ENCODE measurements at regions not wholly inside any gene's neighbourhood (a gene's known extent, or its start where the extent isn't known, plus 50 kb on each side); places are given as distances from the start of the nearest gene placed in this dataset.
"Not testable (repeated sequence)": the region's sequence is repeated elsewhere in the genome, so short reads cannot be mapped to it uniquely, and the experiment has no call there.

GRCh38 chr12:131316388-131316787 lies 362.7 kb downstream of the ADGRD1 start:
- no peaks in the 10 kb centered on the region for H3K27me3 ChIP-seq (ENCODE audit: control insufficient read depth, insufficient read depth, low read length)
- TF ChIP-seq, protein P1, sequence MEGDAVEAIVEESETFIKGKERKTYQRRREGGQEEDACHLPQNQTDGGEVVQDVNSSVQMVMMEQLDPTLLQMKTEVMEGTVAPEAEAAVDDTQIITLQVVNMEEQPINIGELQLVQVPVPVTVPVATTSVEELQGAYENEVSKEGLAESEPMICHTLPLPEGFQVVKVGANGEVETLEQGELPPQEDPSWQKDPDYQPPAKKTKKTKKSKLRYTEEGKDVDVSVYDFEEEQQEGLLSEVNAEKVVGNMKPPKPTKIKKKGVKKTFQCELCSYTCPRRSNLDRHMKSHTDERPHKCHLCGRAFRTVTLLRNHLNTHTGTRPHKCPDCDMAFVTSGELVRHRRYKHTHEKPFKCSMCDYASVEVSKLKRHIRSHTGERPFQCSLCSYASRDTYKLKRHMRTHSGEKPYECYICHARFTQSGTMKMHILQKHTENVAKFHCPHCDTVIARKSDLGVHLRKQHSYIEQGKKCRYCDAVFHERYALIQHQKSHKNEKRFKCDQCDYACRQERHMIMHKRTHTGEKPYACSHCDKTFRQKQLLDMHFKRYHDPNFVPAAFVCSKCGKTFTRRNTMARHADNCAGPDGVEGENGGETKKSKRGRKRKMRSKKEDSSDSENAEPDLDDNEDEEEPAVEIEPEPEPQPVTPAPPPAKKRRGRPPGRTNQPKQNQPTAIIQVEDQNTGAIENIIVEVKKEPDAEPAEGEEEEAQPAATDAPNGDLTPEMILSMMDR (IDR thresholded peaks at IDR 0.05; ENCODE audit: insufficient read depth, low read length, poor library complexity, severe bottlenecking), result no peak
- DNase-seq (ENCODE audit: low read depth), result no peak
- H3K36me3 ChIP-seq (ENCODE audit: control insufficient read depth, insufficient read depth, low read length), result no peaks in the 10 kb centered on the region
- H3K4me3 ChIP-seq (ENCODE audit: low read depth, low read length), result no peak overlapping the region

DNA sequence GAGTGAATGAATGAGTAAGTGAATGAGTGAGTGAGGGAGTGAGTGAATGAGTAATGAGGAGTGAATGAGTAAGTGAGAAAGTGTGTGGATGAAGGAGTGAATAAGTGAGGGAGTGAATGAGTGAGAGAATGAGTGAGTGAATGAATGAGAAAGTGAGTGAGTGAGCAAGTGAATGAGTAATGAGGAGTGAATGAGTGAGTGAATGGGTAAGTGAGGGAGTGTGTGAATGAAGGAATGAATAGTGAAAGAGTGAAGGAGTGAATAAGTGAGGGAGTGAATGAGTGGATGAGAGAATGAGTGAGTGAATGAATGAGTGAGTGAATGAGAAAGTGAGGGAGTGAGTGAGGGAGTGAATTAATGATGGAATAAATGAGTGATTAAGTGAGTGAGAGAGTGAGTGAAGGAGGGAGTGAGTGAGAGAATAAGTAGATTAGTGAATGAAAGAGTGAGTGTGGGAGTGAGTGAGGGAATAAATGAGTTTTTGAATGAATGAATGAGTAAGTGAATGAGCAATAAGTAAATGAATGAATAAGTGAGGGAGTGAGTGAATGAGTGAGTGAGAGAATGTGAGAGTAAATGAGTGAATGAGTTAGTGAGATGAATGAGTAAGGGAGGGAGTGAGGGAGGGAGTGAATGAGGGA lies 364.5 kb downstream of the ADGRD1 start:
- Histone ChIP-seq H3K4me3 (ENCODE audit: low read depth, low read length) (no peak overlapping the region), H3K27me3 (ENCODE audit: control insufficient read depth, insufficient read depth, low read length) (no peaks in the 10 kb centered on the region), H3K36me3 (ENCODE audit: control insufficient read depth, insufficient read depth, low read length) (no peaks in the 10 kb centered on the region)
- DNase-seq (ENCODE audit: low read depth), result no peak
- TF ChIP-seq, protein P1 (IDR thresholded peaks at IDR 0.05; ENCODE audit: insufficient read depth, low read length, poor library complexity, severe bottlenecking), result no peak

DNA sequence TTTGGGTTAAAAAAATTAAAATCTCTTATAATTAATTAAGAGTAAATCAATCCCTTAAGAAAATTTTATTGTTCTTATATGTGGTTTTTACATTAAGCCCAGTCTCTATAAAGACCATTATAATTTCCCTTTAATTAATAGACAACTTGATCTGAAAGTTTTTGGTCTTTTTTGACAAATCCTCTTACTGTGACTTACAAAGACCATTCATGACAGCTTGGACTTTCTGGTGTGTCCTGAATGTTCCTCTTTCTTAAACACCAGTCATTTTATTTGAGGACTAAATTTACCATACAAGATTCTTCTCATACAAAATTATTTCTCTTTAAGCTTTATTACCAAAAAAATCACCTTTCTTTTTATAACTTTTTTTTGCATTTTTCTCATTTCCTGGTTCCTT lies 368.3 kb downstream of the ADGRD1 start:
- DNase-seq (ENCODE audit: low read depth), result no peak
- no peak overlapping the region for H3K4me3 ChIP-seq (ENCODE audit: low read depth, low read length)
- H3K27me3 ChIP-seq (ENCODE audit: control insufficient read depth, insufficient read depth, low read length), result no peaks in the 10 kb centered on the region
- no peaks in the 10 kb centered on the region for H3K36me3 ChIP-seq (ENCODE audit: control insufficient read depth, insufficient read depth, low read length)
- TF ChIP-seq, protein P1 (IDR thresholded peaks at IDR 0.05; ENCODE audit: insufficient read depth, low read length, poor library complexity, severe bottlenecking), result no peak

DNA sequence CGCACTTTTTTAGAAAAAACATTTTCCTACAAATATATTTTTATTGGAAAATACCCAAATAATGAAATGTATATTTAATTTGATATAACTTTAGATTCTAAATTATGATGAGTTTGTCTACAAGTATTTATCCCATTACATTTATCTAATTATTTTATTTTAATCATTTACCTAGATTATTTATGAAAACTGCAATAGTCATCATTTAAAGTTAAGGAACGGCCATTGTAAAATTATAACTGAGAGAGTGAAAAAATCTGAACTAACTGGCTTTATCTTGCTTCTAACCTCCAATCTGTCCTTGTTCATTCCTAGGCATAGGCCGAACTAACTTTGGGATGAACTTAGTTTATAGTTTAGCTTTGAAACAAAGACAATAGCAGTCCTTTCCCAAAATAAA lies 368.8 kb downstream of the ADGRD1 start:
- not testable (repeated sequence) for H3K4me3 ChIP-seq (ENCODE audit: low read depth, low read length); H3K36me3 ChIP-seq (ENCODE audit: control insufficient read depth, insufficient read depth, low read length); H3K27me3 ChIP-seq (ENCODE audit: control insufficient read depth, insufficient read depth, low read length); DNase-seq (ENCODE audit: low read depth)

- Histone ChIP-seq H3K4me3 (ENCODE audit: low read depth, low read length) (no peak overlapping the region), H3K27me3 (ENCODE audit: control insufficient read depth, insufficient read depth, low read length) (no peaks in the 10 kb centered on the region), H3K36me3 (ENCODE audit: control insufficient read depth, insufficient read depth, low read length) (no peaks in the 10 kb centered on the region)
- DNase-seq (ENCODE audit: low read depth), result no peak
- TF ChIP-seq, protein P1 (IDR thresholded peaks at IDR 0.05; ENCODE audit: insufficient read depth, low read length, poor library complexity, severe bottlenecking), result no peak
Observed at GRCh38 chr12:131323879-131324278, 370.2 kb downstream of the ADGRD1 start.

DNA sequence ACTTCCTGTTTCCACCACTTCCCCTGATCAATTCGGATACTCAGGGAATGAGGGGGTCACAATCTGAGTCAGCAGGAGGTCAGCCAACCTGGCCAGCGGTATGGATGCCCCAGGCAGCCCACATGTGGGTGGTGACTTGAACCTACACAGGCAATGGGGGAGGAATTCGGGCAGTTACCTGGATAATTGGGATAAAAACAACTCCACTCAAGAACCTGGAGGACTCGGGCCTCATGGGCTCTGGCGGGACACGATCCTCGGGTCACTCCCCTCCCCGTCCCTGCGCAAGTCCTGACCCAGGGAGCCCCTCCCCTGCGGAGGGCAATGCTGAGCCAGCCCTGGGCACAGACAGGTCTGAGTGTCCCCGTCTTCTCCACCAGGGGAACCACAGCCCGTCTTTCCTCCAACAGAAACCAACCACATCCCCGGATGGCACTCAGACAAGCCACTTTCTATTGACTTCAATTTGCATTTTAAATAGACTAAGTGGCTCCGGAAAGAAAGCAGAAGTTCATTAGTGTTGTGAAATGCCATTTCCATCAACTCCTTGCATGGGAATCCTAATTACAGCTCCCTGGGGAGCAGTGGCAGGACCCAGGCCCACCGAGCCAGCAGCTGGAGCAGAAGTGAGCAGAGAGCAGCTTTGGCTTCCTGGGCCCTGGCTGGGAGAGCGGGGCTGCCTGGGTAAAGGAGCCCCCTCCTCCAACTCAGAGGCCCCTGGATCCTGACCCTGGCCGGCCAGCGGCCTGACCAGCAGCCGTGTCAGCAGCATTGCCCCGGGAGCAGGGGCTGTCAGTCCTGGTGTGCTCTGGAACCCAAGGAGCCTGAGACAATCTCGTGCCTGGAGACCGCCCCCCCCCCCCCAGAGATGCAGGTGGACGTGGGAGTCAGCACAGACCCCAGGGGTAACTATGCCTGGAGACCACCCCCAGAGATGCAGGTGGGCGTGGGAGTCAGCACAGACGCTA lies 374.1 kb downstream of the ADGRD1 start:
- TF ChIP-seq, protein P1 (IDR thresholded peaks at IDR 0.05; ENCODE audit: insufficient read depth, low read length, poor library complexity, severe bottlenecking), result no peak
- Histone ChIP-seq H3K36me3 (ENCODE audit: control insufficient read depth, insufficient read depth, low read length) (no peaks in the 10 kb centered on the region), H3K27me3 (ENCODE audit: control insufficient read depth, insufficient read depth, low read length) (no peaks in the 10 kb centered on the region), H3K4me3 (ENCODE audit: low read depth, low read length) (no peak overlapping the region)
- DNase-seq (ENCODE audit: low read depth), result no peak

- H3K4me3 ChIP-seq (ENCODE audit: low read depth, low read length); H3K27me3 ChIP-seq (ENCODE audit: control insufficient read depth, insufficient read depth, low read length); DNase-seq (ENCODE audit: low read depth); H3K36me3 ChIP-seq (ENCODE audit: control insufficient read depth, insufficient read depth, low read length): not testable (repeated sequence)
Observed at GRCh38 chr12:131328861-131329845, 375.4 kb downstream of the ADGRD1 start.
